HEK293T (cell line): ENCODE measurements at regions not wholly inside any gene's neighbourhood (a gene's known extent, or its start where the extent isn't known, plus 50 kb on each side); places are given as distances from the start of the nearest gene placed in this dataset.
"Not testable (repeated sequence)": the region's sequence is repeated elsewhere in the genome, so short reads cannot be mapped to it uniquely, and the experiment has no call there.

ENCODE experiments used
- CTCF ChIA-PET: fragments of 350-600 bp; formaldehyde crosslinking; extraction: SDS; loops from one replicate; lab custom pipeline; 2021; ENCODE audit warnings: antibody characterized with exemption, inconsistent platforms; lab: Yijun Ruan, JAX
- POLR2A ChIA-PET: fragments of 350-600 bp; formaldehyde crosslinking; extraction: SDS; loops from one replicate; lab custom pipeline; 2020; ENCODE audit warnings: antibody characterized with exemption, inconsistent platforms; lab: Yijun Ruan, JAX
- DNase-seq: peaks from one replicate; pipeline ENCODE4 v3.0.0; 2012; ENCODE audit warnings: mixed read lengths; ENCODE audit errors: extremely low spot score
- ARNT ChIP-seq: fragments of 450-650 bp; IDR thresholded peaks from 2 replicates; pipeline ENCODE4 v1.6.1; 2017; ENCODE audit warnings: mild to moderate bottlenecking
- BHLHE40 ChIP-seq: fragments of 450-650 bp; IDR thresholded peaks from 2 replicates; pipeline ENCODE4 v1.6.1; 2016; ENCODE audit warnings: mild to moderate bottlenecking, moderate library complexity, borderline replicate concordance
- CTBP1 ChIP-seq: fragments of 450-650 bp; IDR thresholded peaks from 2 replicates; pipeline ENCODE4 v1.6.1; 2016; ENCODE audit warnings: borderline replicate concordance
- ELF4 ChIP-seq: fragments of 450-650 bp; IDR thresholded peaks from 2 replicates; pipeline ENCODE4 v1.6.1; 2017; ENCODE audit warnings: antibody characterized with exemption
- FOXA1 ChIP-seq: fragments of 450-650 bp; IDR thresholded peaks from 2 replicates; pipeline ENCODE4 v1.6.1; 2016; ENCODE audit warnings: mild to moderate bottlenecking
- FOXK2 ChIP-seq: fragments of 450-650 bp; IDR thresholded peaks from 2 replicates; pipeline ENCODE4 v1.6.1; 2016; ENCODE audit warnings: mild to moderate bottlenecking
- FOXM1 ChIP-seq: fragments of 450-650 bp; IDR thresholded peaks from 2 replicates; pipeline ENCODE4 v1.6.1; 2017; ENCODE audit warnings: mild to moderate bottlenecking, borderline replicate concordance
- HDGF ChIP-seq: fragments of 450-650 bp; IDR thresholded peaks from 2 replicates; pipeline ENCODE4 v1.6.1; 2017; ENCODE audit warnings: antibody characterized with exemption, borderline replicate concordance
- L3MBTL2 ChIP-seq: fragments of 450-650 bp; conservative IDR thresholded peaks from 2 replicates; pipeline ENCODE4 v1.6.1; 2016; ENCODE audit warnings: mild to moderate bottlenecking
- LEF1 ChIP-seq: fragments of 450-650 bp; IDR thresholded peaks from 2 replicates; pipeline ENCODE4 v1.6.1; 2017; ENCODE audit warnings: mild to moderate bottlenecking, borderline replicate concordance
- NFRKB ChIP-seq: fragments of 450-650 bp; IDR thresholded peaks from 2 replicates; pipeline ENCODE4 v1.6.1; 2016; ENCODE audit warnings: mild to moderate bottlenecking, moderate library complexity
- SP1 ChIP-seq: fragments of 450-650 bp; IDR thresholded peaks from 2 replicates; pipeline ENCODE4 v1.6.1; 2017
- SUZ12 ChIP-seq: fragments of 450-650 bp; IDR thresholded peaks from 2 replicates; pipeline ENCODE4 v1.6.1; 2016; ENCODE audit warnings: mild to moderate bottlenecking
- TARDBP ChIP-seq: fragments of 450-650 bp; IDR thresholded peaks from 2 replicates; pipeline ENCODE4 v1.6.1; 2016
- ZNF384 ChIP-seq: fragments of 450-650 bp; IDR thresholded peaks from 2 replicates; pipeline ENCODE4 v1.6.1; 2016
- TF ChIP-seq, protein P1 (sequence below): fragments of 450-650 bp; IDR thresholded peaks from 2 replicates; pipeline ENCODE4 v1.6.1; 2016

DNA sequence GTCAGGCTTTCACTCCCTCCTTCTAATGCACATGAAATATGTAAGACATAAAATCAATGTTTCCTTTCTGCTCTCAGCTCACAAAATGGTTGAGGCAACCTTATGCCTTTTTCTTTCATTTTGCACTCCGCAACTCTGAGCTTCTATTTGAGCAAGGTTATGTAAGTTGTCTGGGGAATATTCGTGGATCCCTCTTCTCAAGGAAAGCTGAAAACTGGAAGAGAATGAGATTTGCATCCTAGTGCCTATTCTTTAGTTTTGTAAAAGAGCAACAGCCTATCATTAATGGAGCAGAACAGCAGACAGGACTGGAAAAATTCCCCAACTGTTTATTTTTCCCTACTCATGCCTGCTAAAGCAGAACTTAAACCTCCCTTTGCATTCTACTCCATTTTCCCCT lies 141.7 kb downstream of the FAM76B start:
- DNase-seq, result no peak
- TF ChIP-seq L3MBTL2 (no peak), LEF1 (no peak), ZNF384 (no peak), SUZ12 (no peak), CTBP1 (no peak), ELF4 (no peak)
- ChIA-PET POLR2A (interaction anchor here (0.8 kb wide), 1 partner anchor 25 kb away, joined by 3 read pairs; no protein-coding TSS in a partner anchor), CTCF (no interaction called here)

DNA sequence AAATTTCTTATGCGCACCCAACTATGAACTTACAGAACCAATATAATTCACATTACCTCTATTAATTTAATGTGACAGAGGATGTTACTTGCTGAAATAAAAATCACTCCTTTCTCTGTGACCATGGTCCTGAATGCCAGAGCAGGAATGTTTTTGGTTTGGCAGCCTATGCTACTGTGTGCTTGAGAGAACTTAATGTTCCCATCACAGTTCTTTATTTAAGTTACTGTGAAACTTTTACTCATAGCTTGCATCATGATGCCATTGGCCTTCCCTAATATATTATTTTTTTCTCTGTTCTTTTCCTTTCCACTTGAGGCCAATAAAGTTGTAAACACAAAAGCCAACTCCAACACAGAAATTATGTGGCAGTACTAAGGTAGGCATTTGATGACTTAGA lies 142.2 kb downstream of the FAM76B start:
- ChIA-PET CTCF (no interaction called here), POLR2A (no interaction called here)
- no peak for TF ChIP-seq TARDBP
- TF ChIP-seq FOXK2, result no peak
- no peak for TF ChIP-seq ARNT
- TF ChIP-seq, protein P1, sequence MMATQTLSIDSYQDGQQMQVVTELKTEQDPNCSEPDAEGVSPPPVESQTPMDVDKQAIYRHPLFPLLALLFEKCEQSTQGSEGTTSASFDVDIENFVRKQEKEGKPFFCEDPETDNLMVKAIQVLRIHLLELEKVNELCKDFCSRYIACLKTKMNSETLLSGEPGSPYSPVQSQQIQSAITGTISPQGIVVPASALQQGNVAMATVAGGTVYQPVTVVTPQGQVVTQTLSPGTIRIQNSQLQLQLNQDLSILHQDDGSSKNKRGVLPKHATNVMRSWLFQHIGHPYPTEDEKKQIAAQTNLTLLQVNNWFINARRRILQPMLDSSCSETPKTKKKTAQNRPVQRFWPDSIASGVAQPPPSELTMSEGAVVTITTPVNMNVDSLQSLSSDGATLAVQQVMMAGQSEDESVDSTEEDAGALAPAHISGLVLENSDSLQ, result no peak
- no peak for TF ChIP-seq SP1
- TF ChIP-seq LEF1, result no peak
- no peak for TF ChIP-seq FOXM1
- no peak for TF ChIP-seq ZNF384
- no peak for TF ChIP-seq ELF4
- no peak for TF ChIP-seq HDGF
- TF ChIP-seq SUZ12, result no peak
- TF ChIP-seq NFRKB, result no peak
- no peak for TF ChIP-seq L3MBTL2
- no peak for TF ChIP-seq BHLHE40
- TF ChIP-seq FOXA1, result no peak
- TF ChIP-seq CTBP1, result no peak
- DNase-seq, result no peak

DNA sequence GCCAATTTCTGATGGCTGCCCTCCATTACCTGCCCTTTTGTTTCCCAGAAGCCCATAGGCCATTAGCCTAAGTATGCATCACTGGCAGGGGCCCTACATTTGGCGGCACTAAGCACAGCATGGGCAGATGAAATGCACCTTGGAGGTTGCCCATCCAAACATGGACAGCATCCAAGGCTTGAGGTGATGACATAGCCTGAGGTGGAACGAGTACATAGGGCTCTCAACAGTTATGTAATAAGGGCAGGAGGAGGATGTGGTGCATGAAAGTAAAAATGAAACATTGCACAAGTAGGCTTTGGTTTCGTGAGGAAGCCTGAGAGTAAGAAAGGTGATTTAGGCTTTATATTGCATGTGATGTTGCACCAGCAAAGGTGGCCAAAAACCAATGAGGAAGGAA lies 148.1 kb downstream of the FAM76B start:
- TF ChIP-seq ZNF384, result no peak
- no peak for TF ChIP-seq L3MBTL2
- DNase-seq, result no peak
- ChIA-PET POLR2A (no interaction called here), CTCF (no interaction called here)

DNA sequence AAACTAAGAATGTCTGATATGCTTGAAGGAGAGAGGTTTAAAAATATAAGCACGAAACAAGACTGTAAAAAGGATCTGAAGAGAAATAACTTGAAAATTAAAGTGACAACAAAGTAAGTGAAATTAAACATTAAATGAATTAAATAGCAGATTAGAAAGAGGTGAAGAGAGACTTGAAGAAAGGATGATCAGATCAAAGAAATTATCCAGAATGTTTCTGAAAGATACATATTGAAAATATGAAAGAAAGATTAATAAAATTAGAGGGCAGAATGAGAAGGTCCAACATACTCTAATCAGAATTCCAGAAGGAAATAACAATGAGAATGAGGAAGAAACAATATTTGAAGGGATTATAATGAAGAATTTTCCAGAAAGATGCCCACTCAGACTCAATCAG lies 151.1 kb downstream of the FAM76B start:
- no peak for DNase-seq
- POLR2A ChIA-PET, result no interaction called here
- CTCF ChIA-PET, result no interaction called here
- no peak for TF ChIP-seq ZNF384
- no peak for TF ChIP-seq SUZ12
- no peak for TF ChIP-seq NFRKB
- no peak for TF ChIP-seq TARDBP

DNA sequence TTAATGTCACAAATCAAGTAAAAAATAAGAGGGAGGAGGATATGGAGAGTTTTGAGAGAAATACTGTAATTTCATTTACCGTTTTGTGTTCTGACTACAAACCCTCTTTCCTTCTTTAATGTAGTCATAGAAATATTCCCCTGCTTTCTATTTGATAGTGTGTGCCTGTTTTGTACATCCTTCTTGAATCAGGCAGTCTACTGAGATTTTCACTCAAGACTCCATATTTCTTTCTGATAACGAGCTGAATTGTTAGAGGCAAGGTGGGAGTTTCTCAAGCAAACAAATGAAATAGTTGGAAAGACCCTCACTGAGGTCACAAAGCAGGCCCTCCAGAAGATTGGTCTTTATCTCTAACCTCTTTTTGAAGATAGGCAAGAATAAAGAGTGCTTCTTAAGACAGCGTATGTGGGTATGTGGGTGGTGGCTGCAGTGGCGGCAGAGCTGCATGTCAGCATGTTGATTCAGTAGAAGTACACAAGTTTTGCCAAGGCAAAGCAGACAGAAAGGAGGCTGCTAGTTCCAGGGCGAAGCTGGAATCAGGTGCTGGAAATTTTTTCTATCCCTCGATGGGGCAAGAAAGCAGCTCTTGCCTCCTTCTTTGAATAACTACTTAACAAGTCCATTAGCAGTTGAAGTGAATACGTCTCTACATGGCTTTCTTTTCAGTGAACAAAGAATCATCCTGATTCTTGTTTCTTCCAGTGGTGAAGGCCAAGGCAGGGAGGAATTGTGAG lies 164.2 kb downstream of the FAM76B start:
- ChIA-PET CTCF (no interaction called here), POLR2A (no interaction called here)
- DNase-seq, result no peak
- no peak for TF ChIP-seq FOXK2
- TF ChIP-seq FOXA1, result no peak
- no peak for TF ChIP-seq SP1
- TF ChIP-seq L3MBTL2, result no peak
- TF ChIP-seq TARDBP, result no peak
- no peak for TF ChIP-seq ARNT
- no peak for TF ChIP-seq NFRKB

DNA sequence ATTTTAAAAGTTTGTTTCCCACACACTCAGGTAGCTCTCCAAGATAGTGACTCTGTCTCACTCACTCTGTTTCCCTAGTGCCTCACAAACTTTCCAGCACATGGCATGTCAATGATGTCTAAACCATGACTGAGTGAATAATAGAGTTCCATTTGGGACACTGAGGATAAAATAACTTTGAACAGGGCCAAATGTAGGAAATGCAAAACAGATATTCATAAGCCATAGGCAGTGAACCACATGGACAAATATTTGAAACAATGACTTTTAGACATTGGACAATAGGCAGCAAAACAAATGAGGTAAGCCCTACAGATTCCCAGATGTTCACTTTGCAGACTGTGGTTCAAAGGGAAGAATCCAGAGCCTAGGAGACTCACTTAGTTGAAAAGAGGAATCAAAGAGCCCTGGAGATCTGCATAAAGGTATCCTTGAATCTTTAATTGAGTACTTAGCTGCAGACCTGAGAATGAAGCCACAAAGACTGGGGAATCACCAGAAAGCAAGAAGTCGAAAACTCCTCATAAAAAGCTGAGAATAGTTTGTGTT lies 173.3 kb downstream of the FAM76B start:
- no peak for DNase-seq
- TF ChIP-seq ZNF384 (no peak), TARDBP (no peak), ARNT (no peak), FOXK2 (no peak), BHLHE40 (no peak), FOXM1 (no peak), ELF4 (no peak), LEF1 (no peak), FOXA1 (no peak), HDGF (no peak), L3MBTL2 (no peak), CTBP1 (no peak), SP1 (no peak), SUZ12 (no peak)
- TF ChIP-seq, protein P1, result no peak
- POLR2A ChIA-PET, result no interaction called here
- CTCF ChIA-PET, result no interaction called here

DNA sequence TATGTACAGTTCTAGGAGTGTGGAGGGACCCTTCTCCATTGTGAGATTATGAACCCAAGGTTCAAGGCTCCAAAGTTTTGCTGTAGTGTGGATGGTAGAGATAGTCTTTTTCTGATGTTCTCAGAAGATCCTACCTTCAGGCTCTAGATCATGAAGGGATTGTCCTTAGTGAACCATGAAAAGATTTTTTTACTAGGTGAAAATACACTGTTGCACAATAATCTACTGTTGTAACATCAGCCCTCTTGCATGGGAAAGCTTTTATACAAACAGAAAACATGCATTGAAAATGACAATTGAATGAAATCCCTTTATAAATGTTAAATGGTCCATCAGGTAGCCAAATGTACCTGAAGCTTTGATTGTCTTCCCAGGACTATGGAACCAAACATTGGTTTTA lies 177.8 kb downstream of the FAM76B start:
- no peak for TF ChIP-seq FOXM1
- no peak for TF ChIP-seq FOXK2
- TF ChIP-seq NFRKB, result no peak
- no peak for TF ChIP-seq L3MBTL2
- no peak for TF ChIP-seq CTBP1
- no peak for DNase-seq
- ChIA-PET POLR2A (no interaction called here), CTCF (no interaction called here)

DNA sequence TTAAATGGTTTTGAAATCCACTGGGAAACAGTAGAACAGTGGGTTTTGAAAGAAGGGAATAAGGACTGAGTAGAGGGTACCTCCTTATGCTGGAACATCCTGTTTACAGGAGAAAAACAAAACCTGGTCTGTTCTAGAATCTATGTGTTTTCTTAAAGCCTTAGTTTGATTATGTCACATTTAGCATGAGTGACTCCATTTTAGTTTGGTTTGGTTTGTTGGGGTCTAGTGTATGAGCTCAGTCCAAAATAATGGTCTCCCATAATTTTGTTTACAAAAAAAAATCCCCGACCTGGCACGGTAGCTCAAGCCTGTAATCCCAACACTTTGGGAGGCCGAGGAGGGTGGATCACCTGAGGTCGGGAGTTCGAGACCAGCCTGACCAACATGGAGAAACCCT lies 179.4 kb downstream of the FAM76B start:
- CTCF ChIA-PET, POLR2A ChIA-PET: not testable (repeated sequence)

More for the DNA sequence above, 179.4 kb downstream of the FAM76B start:
- DNase-seq, result not testable (repeated sequence)
